Activated T-cell treated with anti-CD3 and anti-CD28 coated beads, Interleukin-2, amount 50 U/mL, for 72 hours (primary cell): ENCODE measurements at regions not wholly inside any gene's neighbourhood (a gene's known extent, or its start where the extent isn't known, plus 50 kb on each side); places are given as distances from the start of the nearest gene placed in this dataset.

ENCODE experiments used
- ATAC-seq, 2 donors: fragments of 150-1000 bp; cut with Tn5 transposase; replicated peaks in 1 of 2; 2 replicates each; pipeline ENCODE4 v1.10.0; 2021; ENCODE audit warnings: moderate library complexity in 2 of 2, mild to moderate bottlenecking in 1 of 2
- DNase-seq, 2 donors: peaks; one replicate each; pipeline ENCODE4 v3.0.0; 2021 to 2022; ENCODE audit warnings: mixed read lengths in 1 of 2
- H3K27ac Mint-ChIP-seq: one replicate; pipeline ENCODE4 v1.8.0; 2022; ENCODE audit warnings: mild to moderate bottlenecking, moderate library complexity, mixed read lengths
- H3K27me3 Mint-ChIP-seq: one replicate; pipeline ENCODE4 v1.8.0; 2022; ENCODE audit warnings: low read depth, mixed read lengths
- H3K36me3 Mint-ChIP-seq, 2 donors: one replicate each; pipeline ENCODE4 v1.8.0; 2022; ENCODE audit warnings: mixed read lengths in 2 of 2, mild to moderate bottlenecking in 1 of 2; ENCODE audit not compliant: insufficient read depth in 2 of 2
- H3K4me1 Mint-ChIP-seq: one replicate; pipeline ENCODE4 v1.8.0; 2022; ENCODE audit warnings: low read depth, mixed read lengths
- H3K4me3 Mint-ChIP-seq, 2 donors: one replicate each; pipeline ENCODE4 v1.8.0; 2022; ENCODE audit warnings: mild to moderate bottlenecking in 2 of 2, mixed read lengths in 2 of 2, moderate library complexity in 2 of 2
- H3K9me3 Mint-ChIP-seq, 2 donors: one replicate each; pipeline ENCODE4 v1.8.0; 2022; ENCODE audit warnings: mixed read lengths in 2 of 2

DNA sequence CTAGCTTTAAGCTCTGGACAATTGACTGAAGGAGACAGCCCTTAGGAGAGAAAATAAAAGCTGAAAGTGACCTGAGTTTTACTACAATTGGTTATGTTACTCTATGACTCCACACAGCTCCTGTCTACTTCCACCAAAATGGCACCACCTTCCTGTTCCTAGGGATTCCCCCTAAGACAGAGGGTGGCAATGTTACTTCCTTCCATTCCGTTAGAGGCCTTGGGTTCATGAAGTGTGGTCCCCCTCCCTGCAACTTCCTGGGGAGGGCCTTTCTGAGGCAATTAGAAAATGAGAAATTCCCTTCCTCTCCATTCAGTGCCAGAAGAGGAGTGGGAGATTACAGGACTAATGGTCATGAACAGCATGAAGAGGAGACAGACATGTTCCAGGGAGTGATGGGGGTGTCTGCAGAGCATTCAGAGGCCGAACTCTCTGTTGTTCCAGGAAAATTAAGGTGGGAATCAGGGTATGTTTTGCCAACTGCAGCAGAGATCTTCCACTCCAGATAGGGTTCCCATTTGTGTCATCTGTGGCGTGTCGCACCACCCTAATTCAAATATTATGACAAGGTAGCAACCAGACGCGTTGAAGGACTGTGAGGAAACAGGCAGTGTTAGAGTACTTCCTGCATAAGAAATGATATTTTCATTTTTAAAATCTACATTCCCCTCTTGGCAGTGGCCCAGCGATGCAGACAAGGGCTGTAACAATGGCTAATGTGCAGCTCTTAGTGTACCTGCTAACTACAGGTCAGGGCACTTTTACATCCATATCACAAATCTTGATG, 53.1 kb upstream of the TRIM67 start:
- H3K9me3 Mint-ChIP-seq, result peaks cover 2% of the 10 kb centered on the region in 2 donors
- no peak overlapping the region for H3K27ac Mint-ChIP-seq
- ATAC-seq, result no peak
- H3K4me3 Mint-ChIP-seq, result no peak overlapping the region
- H3K4me1 Mint-ChIP-seq, result peaks cover 13% of the 10 kb centered on the region
- H3K27me3 Mint-ChIP-seq, result peaks cover 40% of the 10 kb centered on the region
- DNase-seq, result no peak
- H3K36me3 Mint-ChIP-seq, result no peaks in the 10 kb centered on the region

DNA sequence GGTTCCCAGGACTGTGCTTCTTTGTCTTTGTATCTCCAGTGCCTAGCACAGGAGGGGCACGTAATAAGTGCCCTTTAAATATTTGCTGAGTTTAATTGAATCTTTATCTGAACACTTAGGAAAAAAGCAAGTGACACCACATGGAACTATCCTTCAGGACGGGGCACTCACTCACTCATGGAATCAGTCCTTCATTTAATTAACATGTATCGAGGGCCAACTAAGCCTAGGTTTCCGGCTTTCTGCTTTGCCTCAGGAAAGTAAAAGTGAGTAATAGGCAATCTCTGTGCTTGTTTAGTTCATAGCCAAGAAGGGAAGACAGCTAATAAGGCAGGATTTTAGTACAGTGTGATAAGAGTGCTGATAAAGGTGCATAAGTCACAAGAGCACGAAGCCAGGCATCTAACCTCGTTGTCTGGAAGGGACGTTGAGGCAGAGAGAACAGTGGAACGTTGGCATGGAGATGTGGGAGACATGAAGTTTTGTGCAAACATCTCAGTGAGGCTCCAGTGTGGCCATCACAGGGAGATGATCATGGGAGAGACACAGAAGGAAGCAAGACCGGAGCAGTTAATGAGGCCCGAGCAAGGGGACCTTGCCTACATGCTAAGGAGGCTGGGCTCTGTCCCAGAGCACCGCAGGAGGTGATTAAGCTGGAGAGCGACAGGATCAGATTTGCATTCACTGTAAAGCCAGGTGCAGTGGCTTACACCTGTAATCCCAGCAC, 54.1 kb upstream of the TRIM67 start:
- DNase-seq, result no peak
- no peak for ATAC-seq
- Mint-ChIP-seq H3K27ac (no peak overlapping the region), H3K27me3 (peaks cover 38% of the 10 kb centered on the region), H3K4me3 (no peak overlapping the region), H3K4me1 (peaks cover 13% of the 10 kb centered on the region), H3K9me3 (peaks cover 2% of the 10 kb centered on the region in 2 donors), H3K36me3 (no peaks in the 10 kb centered on the region)

DNA sequence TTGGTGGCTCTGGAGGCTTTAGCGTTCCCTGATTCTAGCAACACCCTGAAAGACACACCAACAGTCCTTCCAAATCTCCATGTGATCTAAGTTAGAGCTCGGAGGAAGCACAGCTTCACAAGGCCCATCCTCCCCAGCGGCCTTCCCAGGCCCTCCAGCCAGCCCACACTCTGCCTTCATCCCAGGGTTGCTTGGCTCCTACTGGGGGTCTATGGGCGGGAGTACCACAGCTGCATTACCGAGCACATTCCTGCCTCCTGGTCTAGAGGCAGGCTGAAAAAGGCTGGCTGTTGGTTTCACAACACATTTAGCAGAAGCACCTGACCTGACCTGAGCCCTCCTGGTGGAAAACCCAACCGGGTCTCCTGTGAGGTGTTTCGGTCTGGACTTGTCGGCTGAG, 54.7 kb upstream of the TRIM67 start:
- DNase-seq, result no peak
- no peak for ATAC-seq
- no peak overlapping the region for H3K4me3 Mint-ChIP-seq
- peaks cover 13% of the 10 kb centered on the region for H3K4me1 Mint-ChIP-seq
- H3K9me3 Mint-ChIP-seq, result peaks cover 2% of the 10 kb centered on the region in 2 donors
- H3K36me3 Mint-ChIP-seq, result no peaks in the 10 kb centered on the region
- H3K27me3 Mint-ChIP-seq, result peaks cover 40% of the 10 kb centered on the region
- no peak overlapping the region for H3K27ac Mint-ChIP-seq

DNA sequence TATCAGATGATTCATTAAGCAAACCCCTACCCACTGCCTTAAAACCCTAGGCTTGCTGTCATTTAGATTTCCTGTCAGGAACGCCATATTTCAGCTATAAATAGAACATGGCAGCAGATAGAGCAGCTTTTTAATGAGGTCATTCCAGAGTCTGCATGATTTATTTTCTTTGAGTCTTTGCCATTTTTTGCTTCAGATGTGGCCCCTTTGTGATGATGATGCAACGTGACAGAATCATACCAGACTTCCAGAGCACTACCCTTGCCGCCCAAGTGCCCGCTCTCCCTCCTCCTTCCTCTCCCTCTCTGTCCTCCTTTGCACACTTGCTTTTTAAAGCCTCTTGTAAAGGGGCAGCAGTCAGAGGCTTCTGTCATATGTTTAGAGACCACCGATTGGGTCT, 55.5 kb upstream of the TRIM67 start:
- peaks cover 37% of the 10 kb centered on the region for H3K27me3 Mint-ChIP-seq
- no peaks in the 10 kb centered on the region for H3K36me3 Mint-ChIP-seq

DNA sequence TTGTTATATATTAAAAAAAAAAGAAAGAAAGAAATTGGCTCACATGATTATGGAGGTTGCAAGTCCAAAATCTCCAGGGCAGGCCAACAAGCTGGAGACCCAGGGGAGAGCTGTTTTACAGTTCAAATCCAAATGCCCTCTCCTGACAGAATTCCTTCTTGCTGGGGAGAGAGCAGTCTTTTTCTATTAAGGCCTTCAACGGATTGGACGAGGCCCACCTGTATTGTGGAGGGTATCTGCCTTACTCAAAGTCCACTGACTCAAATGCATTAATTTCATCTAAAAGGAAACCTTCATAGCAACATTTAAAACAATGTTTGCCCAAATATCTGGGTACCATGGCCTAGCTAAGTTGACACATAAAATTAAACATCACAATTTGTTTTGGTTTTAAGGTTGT, 56.9 kb upstream of the TRIM67 start:
- ATAC-seq (no peak), DNase-seq (no peak)
- Mint-ChIP-seq H3K4me1 (peaks cover 13% of the 10 kb centered on the region), H3K27me3 (peaks cover 37% of the 10 kb centered on the region), H3K27ac (no peak overlapping the region), H3K36me3 (no peaks in the 10 kb centered on the region), H3K4me3 (no peak overlapping the region), H3K9me3 (no peaks in the 10 kb centered on the region)

More for the DNA sequence above, 55.5 kb upstream of the TRIM67 start:
- no peak overlapping the region for H3K4me3 Mint-ChIP-seq
- DNase-seq (no peak), ATAC-seq (no peak)
- peaks cover 0 to 2% of the 10 kb centered on the region in 2 donors for H3K9me3 Mint-ChIP-seq
- peaks cover 13% of the 10 kb centered on the region for H3K4me1 Mint-ChIP-seq
- no peak overlapping the region for H3K27ac Mint-ChIP-seq

DNA sequence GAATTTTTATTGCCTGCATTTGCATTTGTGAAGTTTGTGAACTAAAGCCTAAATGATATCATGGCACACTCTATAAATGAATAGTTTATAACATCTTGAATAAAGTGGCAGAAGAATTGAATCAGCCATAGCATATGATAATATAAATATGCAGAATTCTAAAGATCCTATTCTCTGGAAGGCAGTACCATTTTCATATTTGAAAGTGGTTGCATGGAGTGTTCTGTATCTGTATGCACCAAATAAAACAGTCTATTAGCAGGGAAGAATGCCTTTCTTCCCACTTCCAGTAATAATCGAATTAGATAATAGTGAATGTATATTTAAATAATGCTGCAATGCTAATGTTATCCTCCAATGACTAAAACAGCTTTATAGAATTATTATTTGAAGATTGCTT, 57.9 kb upstream of the TRIM67 start:
- peaks cover 13% of the 10 kb centered on the region for H3K4me1 Mint-ChIP-seq
- H3K27me3 Mint-ChIP-seq, result peaks cover 37% of the 10 kb centered on the region
- H3K27ac Mint-ChIP-seq, result no peak overlapping the region
- no peaks in the 10 kb centered on the region for H3K36me3 Mint-ChIP-seq
- DNase-seq (no peak), ATAC-seq (no peak)
- no peak overlapping the region for H3K4me3 Mint-ChIP-seq
- H3K9me3 Mint-ChIP-seq, result no peaks in the 10 kb centered on the region

DNA sequence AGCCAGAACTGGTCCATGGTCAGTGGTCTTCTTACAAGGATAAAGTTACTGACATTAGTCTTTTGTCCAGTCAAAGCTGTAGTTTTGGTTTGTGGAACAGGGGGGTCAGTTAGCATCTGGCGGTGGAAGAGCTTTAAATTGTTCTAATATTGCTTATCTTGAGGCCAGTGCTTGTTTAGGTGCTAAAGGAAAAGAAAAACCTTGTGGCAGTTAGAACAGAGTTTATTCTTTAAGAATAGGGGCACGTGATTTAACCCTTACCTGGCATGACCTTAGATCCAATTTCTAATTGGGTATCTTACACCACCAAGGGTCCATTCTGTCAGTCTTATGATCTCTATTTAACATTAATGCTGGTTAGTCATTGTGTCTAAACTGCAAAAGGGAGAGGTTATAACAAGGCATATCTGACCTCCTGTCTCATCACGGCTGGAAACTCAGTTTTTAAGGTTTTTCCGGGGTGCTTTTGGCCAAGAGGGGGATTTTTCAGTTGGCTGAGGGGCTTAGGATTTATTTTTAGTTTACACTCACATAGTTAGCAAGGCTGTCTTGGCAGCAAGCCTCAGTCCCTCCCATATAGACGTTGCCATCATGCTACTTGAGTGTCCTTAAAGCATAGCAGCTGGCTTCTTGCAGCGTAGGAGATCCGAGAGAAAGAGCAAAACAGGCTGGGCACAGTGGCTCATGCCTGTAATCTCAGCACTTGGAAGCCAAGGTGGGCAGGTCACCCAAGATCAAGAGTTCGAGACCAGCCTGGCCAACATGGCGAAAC, 60.1 kb upstream of the FAM89A start:
- H3K27ac Mint-ChIP-seq, result no peak overlapping the region
- H3K9me3 Mint-ChIP-seq, result no peaks in the 10 kb centered on the region
- H3K4me3 Mint-ChIP-seq, result no peak overlapping the region
- H3K27me3 Mint-ChIP-seq, result peaks cover 15% of the 10 kb centered on the region
- no peaks in the 10 kb centered on the region for H3K4me1 Mint-ChIP-seq
- H3K36me3 Mint-ChIP-seq, result no peaks in the 10 kb centered on the region
- ATAC-seq (no peak), DNase-seq (no peak)

DNA sequence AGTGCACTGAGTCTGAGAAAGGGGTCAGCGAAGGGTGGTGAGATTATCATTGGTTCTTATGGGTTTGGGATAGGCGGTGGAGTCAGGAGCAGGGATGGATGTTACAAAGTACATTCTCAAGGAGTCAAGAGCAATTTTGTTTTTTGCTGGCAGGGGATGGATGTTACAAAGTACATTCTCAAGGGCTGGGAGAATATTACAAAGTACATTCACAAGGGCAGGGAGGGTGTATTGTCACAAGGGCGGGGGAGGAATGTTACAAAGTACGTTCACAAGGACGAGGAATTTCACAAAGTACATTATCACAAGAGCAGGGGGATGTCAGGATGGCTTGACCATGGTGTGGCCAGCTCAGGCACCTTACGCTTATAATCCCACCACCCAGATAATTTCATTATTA, 59.3 kb upstream of the FAM89A start:
- H3K27me3 Mint-ChIP-seq, result peaks cover 22% of the 10 kb centered on the region
- H3K4me3 Mint-ChIP-seq, result no peak overlapping the region
- H3K36me3 Mint-ChIP-seq, result no peaks in the 10 kb centered on the region
- H3K9me3 Mint-ChIP-seq, result no peaks in the 10 kb centered on the region
- no peak overlapping the region for H3K27ac Mint-ChIP-seq
- ATAC-seq (no peak), DNase-seq (no peak)
- H3K4me1 Mint-ChIP-seq, result no peaks in the 10 kb centered on the region

DNA sequence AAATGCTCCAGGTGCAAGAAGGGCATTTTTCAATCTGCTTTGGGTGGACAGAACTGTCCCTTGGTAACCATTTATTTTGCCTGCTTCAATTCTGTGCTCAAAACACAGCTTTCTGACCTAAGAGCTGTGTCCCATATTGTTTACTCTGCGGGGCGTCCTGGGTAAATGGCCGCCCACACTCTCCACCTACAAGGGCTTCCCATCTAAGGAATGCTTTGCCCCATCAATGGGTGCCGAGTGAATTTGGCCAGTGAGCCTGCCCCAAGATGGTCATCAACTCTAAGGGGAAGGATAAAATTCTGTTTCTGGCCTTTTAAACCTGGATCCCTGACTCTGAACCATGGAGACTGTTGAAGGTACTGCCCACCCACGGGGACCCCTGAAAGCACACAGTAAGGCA, 55.5 kb upstream of the FAM89A start:
- H3K27me3 Mint-ChIP-seq, result peaks cover 21% of the 10 kb centered on the region
- DNase-seq (no peak), ATAC-seq (no peak)
- H3K4me3 Mint-ChIP-seq, result no peak overlapping the region
- H3K36me3 Mint-ChIP-seq, result no peaks in the 10 kb centered on the region
- no peak overlapping the region for H3K27ac Mint-ChIP-seq
- no peaks in the 10 kb centered on the region for H3K9me3 Mint-ChIP-seq
- no peaks in the 10 kb centered on the region for H3K4me1 Mint-ChIP-seq

DNA sequence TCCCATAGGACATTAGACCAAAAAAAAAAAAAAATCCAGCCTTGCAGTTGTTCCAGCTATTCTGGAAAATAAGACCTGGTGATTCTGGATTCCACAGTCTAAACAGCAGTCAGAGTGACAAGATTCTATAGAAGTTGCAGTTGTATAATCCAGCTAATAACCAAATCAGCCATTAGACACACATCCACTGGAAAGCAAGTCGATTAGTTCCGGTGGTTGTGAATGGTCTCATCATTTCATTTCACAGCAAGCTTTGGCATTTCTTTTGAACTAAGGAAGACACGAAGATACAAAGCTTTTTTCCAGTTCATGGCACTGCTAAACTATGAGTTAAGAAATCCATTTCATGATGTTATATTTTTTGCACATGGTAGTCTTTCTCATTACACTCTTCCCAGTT, 54.4 kb upstream of the FAM89A start:
- Mint-ChIP-seq H3K36me3 (no peaks in the 10 kb centered on the region), H3K4me3 (no peak overlapping the region), H3K4me1 (no peaks in the 10 kb centered on the region), H3K9me3 (no peaks in the 10 kb centered on the region), H3K27me3 (peaks cover 21% of the 10 kb centered on the region), H3K27ac (no peak overlapping the region)
- ATAC-seq (no peak), DNase-seq (no peak)

DNA sequence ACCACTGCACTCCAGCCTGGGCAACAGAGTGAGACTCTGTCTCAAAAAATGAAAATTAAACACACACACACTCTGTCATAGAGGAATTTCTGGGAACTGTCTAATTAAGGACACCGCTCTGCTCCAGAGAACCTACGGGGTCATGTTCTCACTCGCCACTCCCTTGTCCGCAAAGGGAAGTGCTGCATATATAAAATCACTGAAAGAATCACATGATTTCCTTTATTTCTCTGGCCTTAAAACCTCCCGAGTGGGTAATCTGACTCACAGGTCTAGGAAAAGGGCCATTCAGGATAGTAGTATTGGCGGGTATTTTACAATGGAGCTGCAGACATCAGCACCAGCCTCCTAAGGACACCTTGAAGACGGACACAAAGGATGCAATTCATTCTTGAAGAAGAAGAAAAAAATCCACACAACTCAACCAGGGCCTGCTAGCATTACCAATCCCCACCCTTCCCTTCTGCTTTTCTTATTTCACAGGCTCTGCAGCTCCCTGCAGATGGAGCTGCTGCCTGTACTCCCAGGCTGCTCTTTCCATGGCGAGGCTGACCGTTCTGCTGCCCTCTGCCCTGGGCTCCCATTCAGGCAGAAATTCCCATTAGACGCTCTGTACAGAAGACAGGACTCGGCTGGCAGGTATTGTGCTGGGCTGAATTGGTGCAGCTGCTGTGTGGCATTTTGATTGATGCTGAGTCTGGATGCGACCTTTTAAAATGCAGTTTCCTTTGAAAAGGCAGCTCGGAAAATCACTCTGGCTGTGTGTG, 53.3 kb upstream of the FAM89A start:
- Mint-ChIP-seq H3K27me3 (peaks cover 21% of the 10 kb centered on the region), H3K4me3 (no peak overlapping the region), H3K36me3 (no peaks in the 10 kb centered on the region), H3K27ac (no peak overlapping the region), H3K4me1 (no peaks in the 10 kb centered on the region), H3K9me3 (no peaks in the 10 kb centered on the region)
- DNase-seq (no peak), ATAC-seq (no peak)

DNA sequence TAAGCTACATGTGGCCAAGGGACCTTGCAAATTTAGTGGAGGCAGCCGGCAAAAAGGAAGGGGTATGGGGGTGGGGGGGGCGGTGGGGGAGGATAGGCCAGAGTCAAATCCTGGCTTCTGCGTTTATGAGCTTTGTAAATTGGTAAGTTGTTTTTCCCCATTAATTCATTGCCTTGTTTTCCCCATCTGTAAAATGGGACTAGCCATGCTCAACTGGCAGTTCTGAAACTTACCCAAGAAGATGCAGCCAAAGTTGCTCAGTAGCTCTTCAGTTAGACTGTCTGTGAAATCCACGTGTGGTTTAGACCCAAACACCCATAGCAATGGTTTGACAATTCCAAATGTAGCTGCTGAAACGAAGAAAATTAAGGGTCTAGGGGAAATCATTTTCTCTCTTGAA, 52.3 kb upstream of the FAM89A start:
- H3K27ac Mint-ChIP-seq, result no peak overlapping the region
- DNase-seq, result no peak
- H3K4me1 Mint-ChIP-seq, result no peaks in the 10 kb centered on the region
- peaks cover 21% of the 10 kb centered on the region for H3K27me3 Mint-ChIP-seq
- no peaks in the 10 kb centered on the region for H3K36me3 Mint-ChIP-seq
- no peak for ATAC-seq
- H3K9me3 Mint-ChIP-seq, result no peaks in the 10 kb centered on the region
- H3K4me3 Mint-ChIP-seq, result no peak overlapping the region
